WTC11 (cell line): ENCODE measurements at regions not wholly inside any gene's neighbourhood (a gene's known extent, or its start where the extent isn't known, plus 50 kb on each side); places are given as distances from the start of the nearest gene placed in this dataset.

ENCODE experiments used
- ATAC-seq: fragments of 200-7000 bp; cut with Tn5 transposase; 2 replicates; pipeline ENCODE4 v1.10.0; 2021; ENCODE audit warnings: mild to moderate bottlenecking, moderate library complexity
- CTCF ChIA-PET: fragments of 300-600 bp; sonication (Branson Sonifier 250); formaldehyde crosslinking; loops from one replicate; lab custom pipeline; 2021; ENCODE audit warnings: antibody characterized with exemption; lab: Charles Lee
- POLR2A ChIA-PET: fragments of 350-600 bp; sonication (Branson Sonifier 250); formaldehyde crosslinking; loops from one replicate; lab custom pipeline; 2021; ENCODE audit warnings: antibody characterized with exemption; lab: Charles Lee
- DNase-seq: peaks from one replicate; pipeline ENCODE4 v3.0.0; 2021; ENCODE audit warnings: low spot score
- H3K27ac Mint-ChIP-seq: 2 replicates; pipeline ENCODE4 v1.8.0; 2021; ENCODE audit warnings: mixed read lengths
- H3K27me3 Mint-ChIP-seq: 2 replicates; pipeline ENCODE4 v1.8.0; 2021; ENCODE audit warnings: low read depth, mild to moderate bottlenecking, moderate library complexity, mixed read lengths
- H3K36me3 Mint-ChIP-seq: 2 replicates; pipeline ENCODE4 v1.8.0; 2021; ENCODE audit warnings: mixed read lengths
- H3K4me1 Mint-ChIP-seq: 2 replicates; pipeline ENCODE4 v1.8.0; 2022; ENCODE audit warnings: mixed read lengths
- H3K4me3 Mint-ChIP-seq: 2 replicates; pipeline ENCODE4 v1.8.0; 2021; ENCODE audit warnings: mild to moderate bottlenecking, moderate library complexity, mixed read lengths
- H3K9me3 Mint-ChIP-seq: 2 replicates; pipeline ENCODE4 v1.8.0; 2021; ENCODE audit warnings: mixed read lengths
- CREM ChIP-seq: sonication (generic); formaldehyde crosslinking; IDR thresholded peaks from 2 replicates; pipeline ENCODE4 v1.8.1; 2022; ENCODE audit warnings: mild to moderate bottlenecking, missing genetic modification reagents, moderate library complexity
- ETV6 ChIP-seq: sonication (generic); formaldehyde crosslinking; IDR thresholded peaks from 2 replicates; pipeline ENCODE4 v1.8.1; 2022; ENCODE audit warnings: mild to moderate bottlenecking, missing genetic modification reagents
- GABPB1 ChIP-seq: sonication (generic); formaldehyde crosslinking; IDR thresholded peaks from 2 replicates; pipeline ENCODE4 v1.8.1; 2023; ENCODE audit warnings: mild to moderate bottlenecking, missing genetic modification reagents
- JAZF1 ChIP-seq: fragments of 250-450 bp; sonication (Bioruptor Pico); IDR thresholded peaks from 2 replicates; pipeline ENCODE4 v1.9.0; 2021; ENCODE audit warnings: moderate library complexity, mild to moderate bottlenecking, inconsistent platforms
- MXD4 ChIP-seq: fragments of 250-450 bp; sonication (Bioruptor Pico); IDR thresholded peaks from 2 replicates; pipeline ENCODE4 v1.8.0; 2021; ENCODE audit warnings: mild to moderate bottlenecking, moderate library complexity, borderline replicate concordance
- MYBL2 ChIP-seq: sonication (generic); formaldehyde crosslinking; IDR thresholded peaks from 2 replicates; pipeline ENCODE4 v1.8.1; 2023; ENCODE audit warnings: mild to moderate bottlenecking, moderate library complexity, missing genetic modification reagents
- NFATC4 ChIP-seq: fragments of 250-450 bp; sonication (Bioruptor Pico); IDR thresholded peaks from 2 replicates; pipeline ENCODE4 v1.9.0; 2021; ENCODE audit warnings: mild to moderate bottlenecking
- NR2C2 ChIP-seq: sonication (generic); formaldehyde crosslinking; IDR thresholded peaks from 2 replicates; pipeline ENCODE4 v1.8.0; 2022; ENCODE audit warnings: mild to moderate bottlenecking, missing genetic modification reagents
- NR3C1 ChIP-seq: sonication (generic); formaldehyde crosslinking; conservative IDR thresholded peaks from 2 replicates; pipeline ENCODE4 v1.8.1; 2023; ENCODE audit warnings: low read depth, mild to moderate bottlenecking, missing genetic modification reagents
- PRRX2 ChIP-seq: fragments of 250-450 bp; sonication (Bioruptor Pico); IDR thresholded peaks from 2 replicates; pipeline ENCODE4 v1.8.0; 2021; ENCODE audit warnings: mild to moderate bottlenecking
- RELA ChIP-seq: sonication (generic); formaldehyde crosslinking; IDR thresholded peaks from 2 replicates; pipeline ENCODE4 v1.8.1; 2022; ENCODE audit warnings: missing genetic modification reagents, mild to moderate bottlenecking, borderline replicate concordance
- SMAD3 ChIP-seq: sonication (generic); formaldehyde crosslinking; IDR thresholded peaks from 2 replicates; pipeline ENCODE4 v1.8.0; 2022; ENCODE audit warnings: missing genetic modification reagents, mild to moderate bottlenecking, borderline replicate concordance
- SMAD4 ChIP-seq: sonication (generic); formaldehyde crosslinking; IDR thresholded peaks from 2 replicates; pipeline ENCODE4 v1.8.0; 2022; ENCODE audit warnings: mild to moderate bottlenecking, missing genetic modification reagents
- ZNF121 ChIP-seq: sonication (generic); formaldehyde crosslinking; IDR thresholded peaks from 2 replicates; pipeline ENCODE4 v1.8.0; 2023; ENCODE audit warnings: missing genetic modification reagents
- ZNF138 ChIP-seq: sonication (generic); formaldehyde crosslinking; conservative IDR thresholded peaks from 2 replicates; pipeline ENCODE4 v1.8.1; 2022; ENCODE audit warnings: mild to moderate bottlenecking, moderate library complexity, missing genetic modification reagents
- ZNF232 ChIP-seq: sonication (generic); formaldehyde crosslinking; IDR thresholded peaks from 2 replicates; pipeline ENCODE4 v1.8.0; 2022; ENCODE audit warnings: mild to moderate bottlenecking, missing genetic modification reagents
- TF ChIP-seq, protein P1 (sequence below): sonication (generic); formaldehyde crosslinking; IDR thresholded peaks from 2 replicates; pipeline ENCODE4 v1.8.0; 2022; ENCODE audit warnings: mild to moderate bottlenecking, missing genetic modification reagents
- TF ChIP-seq, protein P2 (sequence below): fragments of 250-450 bp; sonication (Bioruptor Pico); conservative IDR thresholded peaks from 2 replicates; pipeline ENCODE4 v1.9.0; 2021; ENCODE audit warnings: mild to moderate bottlenecking
- TF ChIP-seq, protein P3 (sequence below): sonication (generic); formaldehyde crosslinking; IDR thresholded peaks from 2 replicates; pipeline ENCODE4 v1.8.1; 2023; ENCODE audit warnings: mild to moderate bottlenecking, missing genetic modification reagents, moderate library complexity
- TF ChIP-seq, protein P4 (sequence below): fragments of 250-450 bp; sonication (Bioruptor Pico); IDR thresholded peaks from 2 replicates; pipeline ENCODE4 v1.9.0; 2021; ENCODE audit warnings: mild to moderate bottlenecking, borderline replicate concordance
- TF ChIP-seq, protein P5 (sequence below): sonication (generic); formaldehyde crosslinking; IDR thresholded peaks from 2 replicates; pipeline ENCODE4 v1.8.1; 2022; ENCODE audit warnings: low read depth, mild to moderate bottlenecking, moderate library complexity, missing genetic modification reagents, borderline replicate concordance
- TF ChIP-seq, protein P6 (sequence below): fragments of 250-450 bp; sonication (Bioruptor Pico); IDR thresholded peaks from 2 replicates; pipeline ENCODE4 v1.9.0; 2021; ENCODE audit warnings: moderate library complexity, mild to moderate bottlenecking, inconsistent platforms, borderline replicate concordance
- TF ChIP-seq, protein P7 (sequence below): sonication (generic); formaldehyde crosslinking; IDR thresholded peaks from 2 replicates; pipeline ENCODE4 v1.8.0; 2022; ENCODE audit warnings: mild to moderate bottlenecking, missing genetic modification reagents

DNA sequence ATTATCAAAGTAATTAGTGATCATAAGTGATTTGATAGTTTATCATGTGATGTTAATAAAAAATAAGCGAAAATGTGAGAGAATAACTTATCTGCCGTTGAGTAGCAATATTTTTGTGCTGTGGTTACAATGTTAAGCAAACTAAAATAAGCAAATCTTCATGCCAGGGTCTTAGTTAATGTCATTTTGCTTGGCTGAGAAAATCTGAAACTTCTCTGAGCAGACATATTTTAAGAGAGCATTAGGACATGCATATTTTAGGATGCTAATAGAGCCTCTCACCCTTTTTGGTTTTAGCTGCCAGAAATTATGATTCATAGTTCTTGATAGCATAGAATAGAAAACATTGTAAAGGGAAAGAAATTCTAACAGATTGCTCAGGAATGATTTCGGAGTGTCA is 233.5 kb upstream of the ZEB2 start:
- DNase-seq = no peak
- no peak overlapping the region for H3K4me3 Mint-ChIP-seq
- H3K27me3 Mint-ChIP-seq = no peaks in the 10 kb centered on the region
- H3K36me3 Mint-ChIP-seq = peaks cover 29% of the 10 kb centered on the region
- ChIA-PET POLR2A (no interaction called here), CTCF (interaction anchor here (0.7 kb wide), 1 partner anchor 41 kb away, joined by 3 read pairs; no protein-coding TSS in a partner anchor)
- no peak for ATAC-seq
- TF ChIP-seq RELA (CRISPR knock-in tag) (no peak), ZNF232 (CRISPR knock-in tag) (no peak), MXD4 (CRISPR knock-in tag) (no peak), PRRX2 (no peak), NFATC4 (CRISPR knock-in tag) (no peak), ZNF138 (CRISPR knock-in tag) (no peak), NR2C2 (CRISPR knock-in tag) (no peak), JAZF1 (CRISPR knock-in tag) (no peak), NR3C1 (no peak), SMAD4 (CRISPR knock-in tag) (no peak), MYBL2 (CRISPR knock-in tag) (no peak)
- TF ChIP-seq, protein P1, sequence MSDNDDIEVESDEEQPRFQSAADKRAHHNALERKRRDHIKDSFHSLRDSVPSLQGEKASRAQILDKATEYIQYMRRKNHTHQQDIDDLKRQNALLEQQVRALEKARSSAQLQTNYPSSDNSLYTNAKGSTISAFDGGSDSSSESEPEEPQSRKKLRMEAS (CRISPR knock-in tag) = no peak
- TF ChIP-seq, protein P2, sequence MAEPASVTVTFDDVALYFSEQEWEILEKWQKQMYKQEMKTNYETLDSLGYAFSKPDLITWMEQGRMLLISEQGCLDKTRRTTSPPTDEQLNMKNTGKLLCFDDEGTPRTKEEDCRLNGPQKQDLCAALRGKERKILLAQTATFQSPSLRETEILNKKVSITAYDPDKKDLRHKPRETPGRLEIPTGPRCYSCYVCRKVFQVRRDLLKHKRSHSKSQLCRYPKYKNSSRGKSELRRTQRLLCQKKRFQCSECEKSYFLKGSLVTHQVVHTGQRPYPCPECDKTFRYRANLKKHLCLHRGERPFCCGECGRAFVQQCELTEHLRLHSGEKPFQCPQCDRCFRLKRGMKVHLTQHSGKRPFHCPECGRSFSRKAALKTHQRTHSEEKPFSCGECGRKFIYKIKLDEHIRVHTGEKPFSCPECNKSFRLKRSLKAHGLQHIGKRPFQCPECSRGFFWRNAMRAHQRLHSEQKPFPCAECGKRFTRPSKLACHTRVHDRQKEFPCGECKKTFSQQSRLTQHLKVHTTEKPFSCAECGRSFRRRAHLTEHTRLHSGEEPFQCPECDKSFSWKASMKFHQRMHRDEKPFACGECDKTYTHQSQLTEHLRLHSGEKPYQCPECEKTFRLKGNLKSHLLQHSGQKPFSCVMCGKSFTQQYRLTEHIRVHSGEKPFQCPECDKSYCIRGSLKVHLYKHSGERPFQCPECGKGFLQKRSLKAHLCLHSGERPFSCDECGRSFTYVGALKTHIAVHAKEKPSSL (CRISPR knock-in tag) = no peak
- TF ChIP-seq, protein P3, sequence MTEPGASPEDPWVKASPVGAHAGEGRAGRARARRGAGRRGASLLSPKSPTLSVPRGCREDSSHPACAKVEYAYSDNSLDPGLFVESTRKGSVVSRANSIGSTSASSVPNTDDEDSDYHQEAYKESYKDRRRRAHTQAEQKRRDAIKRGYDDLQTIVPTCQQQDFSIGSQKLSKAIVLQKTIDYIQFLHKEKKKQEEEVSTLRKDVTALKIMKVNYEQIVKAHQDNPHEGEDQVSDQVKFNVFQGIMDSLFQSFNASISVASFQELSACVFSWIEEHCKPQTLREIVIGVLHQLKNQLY = no peak
- TF ChIP-seq, protein P4, sequence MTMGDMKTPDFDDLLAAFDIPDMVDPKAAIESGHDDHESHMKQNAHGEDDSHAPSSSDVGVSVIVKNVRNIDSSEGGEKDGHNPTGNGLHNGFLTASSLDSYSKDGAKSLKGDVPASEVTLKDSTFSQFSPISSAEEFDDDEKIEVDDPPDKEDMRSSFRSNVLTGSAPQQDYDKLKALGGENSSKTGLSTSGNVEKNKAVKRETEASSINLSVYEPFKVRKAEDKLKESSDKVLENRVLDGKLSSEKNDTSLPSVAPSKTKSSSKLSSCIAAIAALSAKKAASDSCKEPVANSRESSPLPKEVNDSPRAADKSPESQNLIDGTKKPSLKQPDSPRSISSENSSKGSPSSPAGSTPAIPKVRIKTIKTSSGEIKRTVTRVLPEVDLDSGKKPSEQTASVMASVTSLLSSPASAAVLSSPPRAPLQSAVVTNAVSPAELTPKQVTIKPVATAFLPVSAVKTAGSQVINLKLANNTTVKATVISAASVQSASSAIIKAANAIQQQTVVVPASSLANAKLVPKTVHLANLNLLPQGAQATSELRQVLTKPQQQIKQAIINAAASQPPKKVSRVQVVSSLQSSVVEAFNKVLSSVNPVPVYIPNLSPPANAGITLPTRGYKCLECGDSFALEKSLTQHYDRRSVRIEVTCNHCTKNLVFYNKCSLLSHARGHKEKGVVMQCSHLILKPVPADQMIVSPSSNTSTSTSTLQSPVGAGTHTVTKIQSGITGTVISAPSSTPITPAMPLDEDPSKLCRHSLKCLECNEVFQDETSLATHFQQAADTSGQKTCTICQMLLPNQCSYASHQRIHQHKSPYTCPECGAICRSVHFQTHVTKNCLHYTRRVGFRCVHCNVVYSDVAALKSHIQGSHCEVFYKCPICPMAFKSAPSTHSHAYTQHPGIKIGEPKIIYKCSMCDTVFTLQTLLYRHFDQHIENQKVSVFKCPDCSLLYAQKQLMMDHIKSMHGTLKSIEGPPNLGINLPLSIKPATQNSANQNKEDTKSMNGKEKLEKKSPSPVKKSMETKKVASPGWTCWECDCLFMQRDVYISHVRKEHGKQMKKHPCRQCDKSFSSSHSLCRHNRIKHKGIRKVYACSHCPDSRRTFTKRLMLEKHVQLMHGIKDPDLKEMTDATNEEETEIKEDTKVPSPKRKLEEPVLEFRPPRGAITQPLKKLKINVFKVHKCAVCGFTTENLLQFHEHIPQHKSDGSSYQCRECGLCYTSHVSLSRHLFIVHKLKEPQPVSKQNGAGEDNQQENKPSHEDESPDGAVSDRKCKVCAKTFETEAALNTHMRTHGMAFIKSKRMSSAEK (CRISPR knock-in tag) = no peak
- TF ChIP-seq, protein P5, sequence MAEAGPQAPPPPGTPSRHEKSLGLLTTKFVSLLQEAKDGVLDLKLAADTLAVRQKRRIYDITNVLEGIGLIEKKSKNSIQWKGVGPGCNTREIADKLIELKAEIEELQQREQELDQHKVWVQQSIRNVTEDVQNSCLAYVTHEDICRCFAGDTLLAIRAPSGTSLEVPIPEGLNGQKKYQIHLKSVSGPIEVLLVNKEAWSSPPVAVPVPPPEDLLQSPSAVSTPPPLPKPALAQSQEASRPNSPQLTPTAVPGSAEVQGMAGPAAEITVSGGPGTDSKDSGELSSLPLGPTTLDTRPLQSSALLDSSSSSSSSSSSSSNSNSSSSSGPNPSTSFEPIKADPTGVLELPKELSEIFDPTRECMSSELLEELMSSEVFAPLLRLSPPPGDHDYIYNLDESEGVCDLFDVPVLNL (CRISPR knock-in tag) = no peak
- peaks cover 40% of the 10 kb centered on the region for H3K9me3 Mint-ChIP-seq
- H3K4me1 Mint-ChIP-seq = peaks cover 11% of the 10 kb centered on the region
- no peak overlapping the region for H3K27ac Mint-ChIP-seq

DNA sequence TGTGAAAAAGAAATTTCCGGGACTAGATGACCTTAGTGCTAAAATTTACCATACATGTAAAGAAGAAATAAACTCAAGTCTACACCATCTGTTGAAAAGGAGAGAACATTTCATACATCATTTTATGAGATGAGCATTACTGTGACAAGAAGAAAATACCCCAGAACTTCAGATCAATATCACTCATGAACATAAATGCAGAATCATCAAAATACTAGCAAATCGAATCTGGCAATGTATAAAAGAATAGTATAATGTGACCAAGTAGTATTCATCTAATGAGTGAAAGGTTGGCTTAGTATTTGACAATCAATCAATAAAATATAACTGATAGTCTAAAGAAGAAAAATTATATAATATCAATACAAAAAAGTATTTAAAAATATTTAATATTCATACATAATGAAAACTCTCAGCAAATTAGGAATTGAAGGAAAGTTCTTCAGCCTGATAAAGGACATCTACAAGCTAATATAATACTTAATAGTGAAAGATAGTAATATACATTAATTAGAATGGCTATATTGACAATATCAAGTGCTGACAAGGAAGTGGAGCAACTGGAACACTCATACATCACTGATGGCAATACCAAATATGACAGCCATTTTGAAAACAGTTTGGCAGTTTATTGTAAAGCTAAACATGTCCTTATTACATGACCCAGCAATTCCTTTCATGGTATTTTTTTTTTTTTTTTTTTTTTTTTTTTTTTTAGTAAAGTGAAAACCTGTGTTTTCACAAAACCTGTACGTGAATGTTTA is 231.4 kb upstream of the ZEB2 start:
- Mint-ChIP-seq H3K9me3 (peaks cover 54% of the 10 kb centered on the region), H3K4me3 (no peak overlapping the region), H3K36me3 (peaks cover 50% of the 10 kb centered on the region), H3K27me3 (peaks cover 5% of the 10 kb centered on the region; the same call in 1 of the 2 replicates), H3K27ac (no peak overlapping the region), H3K4me1 (peaks cover 8% of the 10 kb centered on the region)
- POLR2A ChIA-PET = no interaction called here
- no peak for ATAC-seq
- CTCF ChIA-PET = no interaction called here
- no peak for DNase-seq
- TF ChIP-seq GABPB1 (CRISPR knock-in tag) (no peak), SMAD3 (no peak), CREM (CRISPR knock-in tag) (no peak), MYBL2 (CRISPR knock-in tag) (no peak), ETV6 (CRISPR knock-in tag) (no peak), ZNF121 (CRISPR knock-in tag) (no peak)
- TF ChIP-seq, protein P6, sequence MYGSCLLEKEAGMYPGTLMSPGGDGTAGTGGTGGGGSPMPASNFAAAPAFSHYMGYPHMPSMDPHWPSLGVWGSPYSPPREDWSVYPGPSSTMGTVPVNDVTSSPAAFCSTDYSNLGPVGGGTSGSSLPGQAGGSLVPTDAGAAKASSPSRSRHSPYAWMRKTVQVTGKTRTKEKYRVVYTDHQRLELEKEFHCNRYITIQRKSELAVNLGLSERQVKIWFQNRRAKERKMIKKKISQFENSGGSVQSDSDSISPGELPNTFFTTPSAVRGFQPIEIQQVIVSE = no peak
- TF ChIP-seq, protein P3 = no peak
- TF ChIP-seq, protein P7, sequence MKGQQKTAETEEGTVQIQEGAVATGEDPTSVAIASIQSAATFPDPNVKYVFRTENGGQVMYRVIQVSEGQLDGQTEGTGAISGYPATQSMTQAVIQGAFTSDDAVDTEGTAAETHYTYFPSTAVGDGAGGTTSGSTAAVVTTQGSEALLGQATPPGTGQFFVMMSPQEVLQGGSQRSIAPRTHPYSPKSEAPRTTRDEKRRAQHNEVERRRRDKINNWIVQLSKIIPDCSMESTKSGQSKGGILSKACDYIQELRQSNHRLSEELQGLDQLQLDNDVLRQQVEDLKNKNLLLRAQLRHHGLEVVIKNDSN = no peak
